ENCODE measurements at regions not wholly inside any gene's neighbourhood (a gene's known extent, or its start where the extent isn't known, plus 50 kb on each side); places are given as distances from the start of the nearest gene placed in this dataset.

DNA sequence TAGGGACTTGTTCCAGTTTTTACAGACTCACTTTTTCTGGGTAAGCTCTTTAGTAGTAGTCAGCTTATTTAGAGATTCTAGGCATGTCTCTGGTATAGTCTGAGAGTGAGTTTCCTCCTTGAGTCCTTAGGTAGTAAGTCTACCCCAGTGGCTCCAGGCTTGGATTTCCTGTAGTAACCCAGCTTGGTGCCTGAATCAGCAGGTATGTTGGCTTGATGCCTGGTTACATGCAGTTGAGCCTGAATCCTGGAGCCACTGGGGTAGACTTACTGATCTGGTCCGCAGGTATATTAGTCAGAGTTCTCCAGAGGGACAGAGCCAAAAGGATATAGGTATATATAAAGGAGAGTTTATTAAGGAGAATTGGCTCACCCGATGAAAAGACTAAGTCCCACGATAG lies 85.8 kb upstream of the RBMS3 start:
- TF ChIP-seq, protein P1, sequence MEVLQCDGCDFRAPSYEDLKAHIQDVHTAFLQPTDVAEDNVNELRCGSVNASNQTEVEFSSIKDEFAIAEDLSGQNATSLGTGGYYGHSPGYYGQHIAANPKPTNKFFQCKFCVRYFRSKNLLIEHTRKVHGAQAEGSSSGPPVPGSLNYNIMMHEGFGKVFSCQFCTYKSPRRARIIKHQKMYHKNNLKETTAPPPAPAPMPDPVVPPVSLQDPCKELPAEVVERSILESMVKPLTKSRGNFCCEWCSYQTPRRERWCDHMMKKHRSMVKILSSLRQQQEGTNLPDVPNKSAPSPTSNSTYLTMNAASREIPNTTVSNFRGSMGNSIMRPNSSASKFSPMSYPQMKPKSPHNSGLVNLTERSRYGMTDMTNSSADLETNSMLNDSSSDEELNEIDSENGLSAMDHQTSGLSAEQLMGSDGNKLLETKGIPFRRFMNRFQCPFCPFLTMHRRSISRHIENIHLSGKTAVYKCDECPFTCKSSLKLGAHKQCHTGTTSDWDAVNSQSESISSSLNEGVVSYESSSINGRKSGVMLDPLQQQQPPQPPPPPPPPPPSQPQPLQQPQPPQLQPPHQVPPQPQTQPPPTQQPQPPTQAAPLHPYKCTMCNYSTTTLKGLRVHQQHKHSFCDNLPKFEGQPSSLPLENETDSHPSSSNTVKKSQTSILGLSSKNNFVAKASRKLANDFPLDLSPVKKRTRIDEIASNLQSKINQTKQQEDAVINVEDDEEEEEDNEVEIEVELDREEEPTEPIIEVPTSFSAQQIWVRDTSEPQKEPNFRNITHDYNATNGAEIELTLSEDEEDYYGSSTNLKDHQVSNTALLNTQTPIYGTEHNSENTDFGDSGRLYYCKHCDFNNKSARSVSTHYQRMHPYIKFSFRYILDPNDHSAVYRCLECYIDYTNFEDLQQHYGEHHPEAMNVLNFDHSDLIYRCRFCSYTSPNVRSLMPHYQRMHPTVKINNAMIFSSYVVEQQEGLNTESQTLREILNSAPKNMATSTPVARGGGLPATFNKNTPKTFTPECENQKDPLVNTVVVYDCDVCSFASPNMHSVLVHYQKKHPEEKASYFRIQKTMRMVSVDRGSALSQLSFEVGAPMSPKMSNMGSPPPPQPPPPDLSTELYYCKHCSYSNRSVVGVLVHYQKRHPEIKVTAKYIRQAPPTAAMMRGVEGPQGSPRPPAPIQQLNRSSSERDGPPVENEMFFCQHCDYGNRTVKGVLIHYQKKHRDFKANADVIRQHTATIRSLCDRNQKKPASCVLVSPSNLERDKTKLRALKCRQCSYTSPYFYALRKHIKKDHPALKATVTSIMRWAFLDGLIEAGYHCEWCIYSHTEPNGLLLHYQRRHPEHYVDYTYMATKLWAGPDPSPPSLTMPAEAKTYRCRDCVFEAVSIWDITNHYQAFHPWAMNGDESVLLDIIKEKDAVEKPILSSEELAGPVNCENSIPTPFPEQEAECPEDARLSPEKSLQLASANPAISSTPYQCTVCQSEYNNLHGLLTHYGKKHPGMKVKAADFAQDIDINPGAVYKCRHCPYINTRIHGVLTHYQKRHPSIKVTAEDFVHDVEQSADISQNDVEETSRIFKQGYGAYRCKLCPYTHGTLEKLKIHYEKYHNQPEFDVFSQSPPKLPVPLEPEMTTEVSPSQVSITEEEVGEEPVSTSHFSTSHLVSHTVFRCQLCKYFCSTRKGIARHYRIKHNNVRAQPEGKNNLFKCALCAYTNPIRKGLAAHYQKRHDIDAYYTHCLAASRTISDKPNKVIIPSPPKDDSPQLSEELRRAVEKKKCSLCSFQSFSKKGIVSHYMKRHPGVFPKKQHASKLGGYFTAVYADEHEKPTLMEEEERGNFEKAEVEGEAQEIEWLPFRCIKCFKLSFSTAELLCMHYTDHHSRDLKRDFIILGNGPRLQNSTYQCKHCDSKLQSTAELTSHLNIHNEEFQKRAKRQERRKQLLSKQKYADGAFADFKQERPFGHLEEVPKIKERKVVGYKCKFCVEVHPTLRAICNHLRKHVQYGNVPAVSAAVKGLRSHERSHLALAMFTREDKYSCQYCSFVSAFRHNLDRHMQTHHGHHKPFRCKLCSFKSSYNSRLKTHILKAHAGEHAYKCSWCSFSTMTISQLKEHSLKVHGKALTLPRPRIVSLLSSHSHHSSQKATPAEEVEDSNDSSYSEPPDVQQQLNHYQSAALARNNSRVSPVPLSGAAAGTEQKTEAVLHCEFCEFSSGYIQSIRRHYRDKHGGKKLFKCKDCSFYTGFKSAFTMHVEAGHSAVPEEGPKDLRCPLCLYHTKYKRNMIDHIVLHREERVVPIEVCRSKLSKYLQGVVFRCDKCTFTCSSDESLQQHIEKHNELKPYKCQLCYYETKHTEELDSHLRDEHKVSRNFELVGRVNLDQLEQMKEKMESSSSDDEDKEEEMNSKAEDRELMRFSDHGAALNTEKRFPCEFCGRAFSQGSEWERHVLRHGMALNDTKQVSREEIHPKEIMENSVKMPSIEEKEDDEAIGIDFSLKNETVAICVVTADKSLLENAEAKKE (CRISPR knock-in tag; IDR thresholded peaks at IDR 0.05): no peak
- TF ChIP-seq, protein P2, sequence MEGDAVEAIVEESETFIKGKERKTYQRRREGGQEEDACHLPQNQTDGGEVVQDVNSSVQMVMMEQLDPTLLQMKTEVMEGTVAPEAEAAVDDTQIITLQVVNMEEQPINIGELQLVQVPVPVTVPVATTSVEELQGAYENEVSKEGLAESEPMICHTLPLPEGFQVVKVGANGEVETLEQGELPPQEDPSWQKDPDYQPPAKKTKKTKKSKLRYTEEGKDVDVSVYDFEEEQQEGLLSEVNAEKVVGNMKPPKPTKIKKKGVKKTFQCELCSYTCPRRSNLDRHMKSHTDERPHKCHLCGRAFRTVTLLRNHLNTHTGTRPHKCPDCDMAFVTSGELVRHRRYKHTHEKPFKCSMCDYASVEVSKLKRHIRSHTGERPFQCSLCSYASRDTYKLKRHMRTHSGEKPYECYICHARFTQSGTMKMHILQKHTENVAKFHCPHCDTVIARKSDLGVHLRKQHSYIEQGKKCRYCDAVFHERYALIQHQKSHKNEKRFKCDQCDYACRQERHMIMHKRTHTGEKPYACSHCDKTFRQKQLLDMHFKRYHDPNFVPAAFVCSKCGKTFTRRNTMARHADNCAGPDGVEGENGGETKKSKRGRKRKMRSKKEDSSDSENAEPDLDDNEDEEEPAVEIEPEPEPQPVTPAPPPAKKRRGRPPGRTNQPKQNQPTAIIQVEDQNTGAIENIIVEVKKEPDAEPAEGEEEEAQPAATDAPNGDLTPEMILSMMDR (conservative IDR thresholded peaks at IDR 0.05; ENCODE audit: low read depth in 2 of 2): no peak
- TF ChIP-seq CREB1 (CRISPR knock-in tag; IDR thresholded peaks at IDR 0.05; ENCODE audit: low read depth) (no peak), EZH2phosphoT487 (IDR thresholded peaks at IDR 0.05; ENCODE audit: unreplicated experiment) (no peak), EZH2 (IDR thresholded peaks at IDR 0.05; ENCODE audit: low read depth, unreplicated experiment) (no peak), STAT1 (IDR thresholded peaks at IDR 0.05; ENCODE audit: unreplicated experiment) (no peak)
- TF ChIP-seq, protein P3, sequence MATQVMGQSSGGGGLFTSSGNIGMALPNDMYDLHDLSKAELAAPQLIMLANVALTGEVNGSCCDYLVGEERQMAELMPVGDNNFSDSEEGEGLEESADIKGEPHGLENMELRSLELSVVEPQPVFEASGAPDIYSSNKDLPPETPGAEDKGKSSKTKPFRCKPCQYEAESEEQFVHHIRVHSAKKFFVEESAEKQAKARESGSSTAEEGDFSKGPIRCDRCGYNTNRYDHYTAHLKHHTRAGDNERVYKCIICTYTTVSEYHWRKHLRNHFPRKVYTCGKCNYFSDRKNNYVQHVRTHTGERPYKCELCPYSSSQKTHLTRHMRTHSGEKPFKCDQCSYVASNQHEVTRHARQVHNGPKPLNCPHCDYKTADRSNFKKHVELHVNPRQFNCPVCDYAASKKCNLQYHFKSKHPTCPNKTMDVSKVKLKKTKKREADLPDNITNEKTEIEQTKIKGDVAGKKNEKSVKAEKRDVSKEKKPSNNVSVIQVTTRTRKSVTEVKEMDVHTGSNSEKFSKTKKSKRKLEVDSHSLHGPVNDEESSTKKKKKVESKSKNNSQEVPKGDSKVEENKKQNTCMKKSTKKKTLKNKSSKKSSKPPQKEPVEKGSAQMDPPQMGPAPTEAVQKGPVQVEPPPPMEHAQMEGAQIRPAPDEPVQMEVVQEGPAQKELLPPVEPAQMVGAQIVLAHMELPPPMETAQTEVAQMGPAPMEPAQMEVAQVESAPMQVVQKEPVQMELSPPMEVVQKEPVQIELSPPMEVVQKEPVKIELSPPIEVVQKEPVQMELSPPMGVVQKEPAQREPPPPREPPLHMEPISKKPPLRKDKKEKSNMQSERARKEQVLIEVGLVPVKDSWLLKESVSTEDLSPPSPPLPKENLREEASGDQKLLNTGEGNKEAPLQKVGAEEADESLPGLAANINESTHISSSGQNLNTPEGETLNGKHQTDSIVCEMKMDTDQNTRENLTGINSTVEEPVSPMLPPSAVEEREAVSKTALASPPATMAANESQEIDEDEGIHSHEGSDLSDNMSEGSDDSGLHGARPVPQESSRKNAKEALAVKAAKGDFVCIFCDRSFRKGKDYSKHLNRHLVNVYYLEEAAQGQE (IDR thresholded peaks at IDR 0.05; ENCODE audit: unreplicated experiment): no peak
- Histone ChIP-seq H2AFZ (no peak overlapping the region), H4K20me1 (replicated peaks; ENCODE audit: insufficient read depth) (no peaks in the 10 kb centered on the region), H3K4me1 (ENCODE audit: insufficient read depth) (no peaks in the 10 kb centered on the region), H3F3A (replicated peaks; ENCODE audit: low read depth) (no peaks in the 10 kb centered on the region), H3K36me3 (ENCODE audit: insufficient read depth) (no peaks in the 10 kb centered on the region), H3K27ac (ENCODE audit: low read depth) (no peak overlapping the region), H3K27me3 (ENCODE audit: insufficient read depth) (no peaks in the 10 kb centered on the region), H3K79me2 (replicated peaks; ENCODE audit: insufficient read depth) (no peaks in the 10 kb centered on the region), H3K9me2 (ENCODE audit: insufficient read depth) (no peaks in the 10 kb centered on the region), H3K4me3 (no peak overlapping the region), H3K4me2 (no peak overlapping the region)
- H3K36me3 Mint-ChIP-seq (ENCODE audit: low read depth): no peaks in the 10 kb centered on the region
- no peak overlapping the region for H3K4me3 Mint-ChIP-seq
- ATAC-seq: no peak
- DNase-seq (ENCODE audit: low spot score): no peak
- no peaks in the 10 kb centered on the region for H3K27me3 Mint-ChIP-seq (ENCODE audit: insufficient read depth, low read depth, poor library complexity)
- no peak overlapping the region for H3K27ac Mint-ChIP-seq
- H3K4me1 Mint-ChIP-seq: no peaks in the 10 kb centered on the region
- H3K9me3 Mint-ChIP-seq: no peaks in the 10 kb centered on the region
